ENCODE measurements at regions not wholly inside any gene's neighbourhood (a gene's known extent, or its start where the extent isn't known, plus 50 kb on each side); places are given as distances from the start of the nearest gene placed in this dataset.

GRCh38 chr5:86709157-86709881, 91.6 kb downstream of the COX7C start:
- TF ChIP-seq EP300 (IDR thresholded peaks at IDR 0.05) (no peak), CTCF (IDR thresholded peaks at IDR 0.05) (no peak), POLR2AphosphoS5 (IDR thresholded peaks at IDR 0.05) (no peak)
